ENCODE measurements at regions not wholly inside any gene's neighbourhood (a gene's known extent, or its start where the extent isn't known, plus 50 kb on each side); places are given as distances from the start of the nearest gene placed in this dataset.

- no peak for TF ChIP-seq CTCF (conservative IDR thresholded peaks at IDR 0.05; ENCODE audit: low read length)
- no peak for TF ChIP-seq EZH2phosphoT487 (IDR thresholded peaks at IDR 0.05; ENCODE audit: borderline replicate concordance, low read depth, low read length)
These were observed 124.2 kb upstream of the ABCB5 start for GRCh38 chr7:20491284-20491683.

Measured in OCI-LY7 (cell line).